GM23338 (cell line): ENCODE measurements at regions not wholly inside any gene's neighbourhood (a gene's known extent, or its start where the extent isn't known, plus 50 kb on each side); places are given as distances from the start of the nearest gene placed in this dataset.

ENCODE experiments used
- ATAC-seq: fragments of 200-7000 bp; cut with Tn5 transposase; 3 replicates; pipeline ENCODE4 v1.9.1; 2020
- DNase-seq: peaks from one replicate; pipeline ENCODE4 v3.0.0-alpha.2; 2015; ENCODE audit warnings: low spot score
- H2AFZ ChIP-seq: fragments of 200-600 bp; sonication (generic); 2 replicates; pipeline ENCODE4 v1.8.0; 2016; ENCODE audit warnings: antibody characterized with exemption, mild to moderate bottlenecking, moderate library complexity
- H3F3A ChIP-seq: fragments of 200-600 bp; sonication (generic); replicated peaks from 2 replicates; pipeline ENCODE4 v1.8.0; 2017; ENCODE audit warnings: antibody characterized with exemption, mixed run types, low read depth
- H3K27ac ChIP-seq: fragments of 200-600 bp; sonication (generic); 2 replicates; pipeline ENCODE4 v1.6.1; 2016; ENCODE audit warnings: low read depth
- H3K27me3 ChIP-seq: fragments of 200-600 bp; sonication (generic); 2 replicates; pipeline ENCODE4 v1.8.0; 2016; ENCODE audit warnings: mild to moderate bottlenecking, mixed run types, moderate library complexity; ENCODE audit not compliant: insufficient read depth
- H3K36me3 ChIP-seq: fragments of 200-600 bp; sonication (generic); 2 replicates; pipeline ENCODE4 v1.8.0; 2016; ENCODE audit warnings: mild to moderate bottlenecking; ENCODE audit not compliant: insufficient read depth
- H3K4me1 ChIP-seq: fragments of 200-600 bp; sonication (generic); 2 replicates; pipeline ENCODE4 v1.8.0; 2016; ENCODE audit warnings: mild to moderate bottlenecking, moderate library complexity; ENCODE audit not compliant: insufficient read depth
- H3K4me2 ChIP-seq: fragments of 200-600 bp; sonication (generic); 2 replicates; pipeline ENCODE4 v1.7.1; 2017; ENCODE audit warnings: mixed run types
- H3K4me3 ChIP-seq: fragments of 200-600 bp; sonication (generic); 2 replicates; pipeline ENCODE4 v1.6.1; 2016; ENCODE audit warnings: mixed run types
- H3K79me2 ChIP-seq: fragments of 200-600 bp; sonication (generic); replicated peaks from 2 replicates; pipeline ENCODE4 v1.8.0; 2017; ENCODE audit warnings: mild to moderate bottlenecking; ENCODE audit not compliant: insufficient read depth
- H3K9me2 ChIP-seq: fragments of 200-600 bp; sonication (generic); 2 replicates; pipeline ENCODE4 v1.8.0; 2017; ENCODE audit not compliant: insufficient read depth
- H4K20me1 ChIP-seq: fragments of 200-600 bp; sonication (generic); replicated peaks from 2 replicates; pipeline ENCODE4 v1.8.0; 2017; ENCODE audit warnings: mild to moderate bottlenecking; ENCODE audit not compliant: insufficient read depth
- H3K27ac Mint-ChIP-seq: 2 replicates; pipeline ENCODE4 v1.8.0; 2020; ENCODE audit warnings: inconsistent platforms, mild to moderate bottlenecking, moderate library complexity, mixed read lengths
- H3K27me3 Mint-ChIP-seq: 3 replicates; pipeline ENCODE4 v1.8.0; 2022; ENCODE audit warnings: low read depth, mild to moderate bottlenecking, moderate library complexity, mixed read lengths, inconsistent platforms; ENCODE audit not compliant: insufficient read depth, poor library complexity
- H3K36me3 Mint-ChIP-seq: 3 replicates; pipeline ENCODE4 v1.8.0; 2021; ENCODE audit warnings: low read depth, mild to moderate bottlenecking, inconsistent platforms, moderate library complexity, mixed read lengths
- H3K4me1 Mint-ChIP-seq: 3 replicates; pipeline ENCODE4 v1.8.0; 2020; ENCODE audit warnings: mild to moderate bottlenecking, inconsistent platforms, mixed read lengths
- H3K4me3 Mint-ChIP-seq: 3 replicates; pipeline ENCODE4 v1.8.0; 2021; ENCODE audit warnings: moderate library complexity, mild to moderate bottlenecking, inconsistent platforms, mixed read lengths
- H3K9me3 Mint-ChIP-seq: 3 replicates; pipeline ENCODE4 v1.8.0; 2020; ENCODE audit warnings: moderate library complexity, mild to moderate bottlenecking, inconsistent platforms, mixed read lengths
- CREB1 ChIP-seq: fragments of 250-450 bp; sonication (Bioruptor Pico); IDR thresholded peaks from 2 replicates; pipeline ENCODE4 v1.5.0; 2020; ENCODE audit warnings: low read depth, mild to moderate bottlenecking, moderate library complexity
- EZH2 ChIP-seq: fragments of 200-600 bp; sonication (generic); IDR thresholded peaks from one replicate; pipeline ENCODE4 v1.8.0; 2017; ENCODE audit warnings: antibody characterized with exemption, mild to moderate bottlenecking, low read depth; ENCODE audit not compliant: unreplicated experiment
- EZH2phosphoT487 ChIP-seq: fragments of 200-600 bp; sonication (generic); IDR thresholded peaks from one replicate; pipeline ENCODE4 v1.8.1; 2018; ENCODE audit warnings: antibody characterized with exemption; ENCODE audit not compliant: unreplicated experiment
- JUNB ChIP-seq: IDR thresholded peaks from one replicate; pipeline ENCODE4 v1.6.1; 2016; ENCODE audit warnings: antibody characterized with exemption; ENCODE audit not compliant: unreplicated experiment
- NANOG ChIP-seq: IDR thresholded peaks from 2 replicates; pipeline ENCODE4 v1.6.1; 2016; ENCODE audit warnings: antibody characterized with exemption, borderline replicate concordance
- POLR2AphosphoS5 ChIP-seq: IDR thresholded peaks from 2 replicates; pipeline ENCODE4 v1.6.1; 2016; ENCODE audit warnings: antibody characterized with exemption, low read depth
- STAT1 ChIP-seq: IDR thresholded peaks from one replicate; pipeline ENCODE4 v1.6.1; 2016; ENCODE audit warnings: antibody characterized with exemption; ENCODE audit not compliant: unreplicated experiment
- ZNF114 ChIP-seq: fragments of 250-450 bp; sonication (Bioruptor Pico); IDR thresholded peaks from 2 replicates; pipeline ENCODE4 v1.5.0; 2020; ENCODE audit warnings: mild to moderate bottlenecking, moderate library complexity
- ZNF331 ChIP-seq: fragments of 250-450 bp; sonication (Bioruptor Pico); IDR thresholded peaks from 2 replicates; pipeline ENCODE4 v1.5.0; 2020; ENCODE audit warnings: low read depth, mild to moderate bottlenecking, moderate library complexity
- TF ChIP-seq, protein P1 (sequence below): fragments of 250-450 bp; sonication (Bioruptor Pico); IDR thresholded peaks from 2 replicates; pipeline ENCODE4 v1.5.0; 2020; ENCODE audit warnings: mild to moderate bottlenecking, moderate library complexity
- TF ChIP-seq, protein P2 (sequence below): IDR thresholded peaks from one replicate; pipeline ENCODE4 v1.6.1; 2018; ENCODE audit warnings: antibody characterized with exemption; ENCODE audit not compliant: unreplicated experiment
- TF ChIP-seq, protein P3 (sequence below): IDR thresholded peaks from 2 replicates; pipeline ENCODE4 v1.6.1; 2016; ENCODE audit warnings: antibody characterized with exemption
- TF ChIP-seq, protein P4 (sequence below), 2 experiments: fragments of 200-600 bp in 1 of 2; sonication (generic) in 1 of 2; conservative IDR thresholded peaks; 2 replicates each; pipeline versions ENCODE4 v1.5.1 to v1.6.1; 2016 to 2017; ENCODE audit warnings: antibody characterized with exemption in 2 of 2, low read depth in 2 of 2, mild to moderate bottlenecking in 2 of 2, moderate library complexity in 1 of 2

- TF ChIP-seq EZH2: no peak
Observed at GRCh38 chr1:166597516-166597915, 241.8 kb upstream of the POGK start (continued).

DNA sequence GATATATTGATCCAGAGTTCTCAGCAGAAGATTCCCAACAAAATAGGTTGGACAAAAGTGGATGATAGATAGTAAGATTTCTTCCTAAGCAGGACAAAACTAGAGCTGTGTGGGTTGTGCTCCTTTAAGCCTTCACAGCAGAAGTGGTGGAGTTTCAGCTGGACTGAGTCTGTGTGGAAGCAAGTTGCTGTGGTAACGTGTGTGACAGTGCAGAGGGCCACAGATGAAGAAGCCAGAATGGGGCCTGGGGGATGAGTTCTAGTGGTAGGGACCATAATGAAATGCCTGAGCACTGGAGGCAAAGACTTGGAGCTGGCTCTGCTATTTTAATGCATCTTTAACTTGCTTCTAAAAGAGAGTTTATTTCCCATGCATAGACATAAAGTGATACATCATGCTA is 238.7 kb upstream of the POGK start:
- H3K4me3 ChIP-seq: no peak overlapping the region
- no peaks in the 10 kb centered on the region for H3K27me3 ChIP-seq
- H4K20me1 ChIP-seq: no peaks in the 10 kb centered on the region
- Mint-ChIP-seq H3K27ac (no peak overlapping the region), H3K4me3 (no peak overlapping the region), H3K4me1 (no peaks in the 10 kb centered on the region), H3K36me3 (peaks cover 8% of the 10 kb centered on the region; the same call in 1 of the 3 replicates), H3K27me3 (peaks cover 1% of the 10 kb centered on the region), H3K9me3 (peaks cover 13% of the 10 kb centered on the region; the same call in 2 of the 3 replicates)
- H3K27ac ChIP-seq: no peak overlapping the region
- TF ChIP-seq ZNF331 (CRISPR knock-in tag) (no peak), POLR2AphosphoS5 (no peak), EZH2phosphoT487 (no peak), NANOG (no peak), ZNF114 (CRISPR knock-in tag) (no peak), CREB1 (CRISPR knock-in tag) (no peak), STAT1 (no peak), JUNB (no peak), EZH2 (no peak)
- TF ChIP-seq, protein P1, sequence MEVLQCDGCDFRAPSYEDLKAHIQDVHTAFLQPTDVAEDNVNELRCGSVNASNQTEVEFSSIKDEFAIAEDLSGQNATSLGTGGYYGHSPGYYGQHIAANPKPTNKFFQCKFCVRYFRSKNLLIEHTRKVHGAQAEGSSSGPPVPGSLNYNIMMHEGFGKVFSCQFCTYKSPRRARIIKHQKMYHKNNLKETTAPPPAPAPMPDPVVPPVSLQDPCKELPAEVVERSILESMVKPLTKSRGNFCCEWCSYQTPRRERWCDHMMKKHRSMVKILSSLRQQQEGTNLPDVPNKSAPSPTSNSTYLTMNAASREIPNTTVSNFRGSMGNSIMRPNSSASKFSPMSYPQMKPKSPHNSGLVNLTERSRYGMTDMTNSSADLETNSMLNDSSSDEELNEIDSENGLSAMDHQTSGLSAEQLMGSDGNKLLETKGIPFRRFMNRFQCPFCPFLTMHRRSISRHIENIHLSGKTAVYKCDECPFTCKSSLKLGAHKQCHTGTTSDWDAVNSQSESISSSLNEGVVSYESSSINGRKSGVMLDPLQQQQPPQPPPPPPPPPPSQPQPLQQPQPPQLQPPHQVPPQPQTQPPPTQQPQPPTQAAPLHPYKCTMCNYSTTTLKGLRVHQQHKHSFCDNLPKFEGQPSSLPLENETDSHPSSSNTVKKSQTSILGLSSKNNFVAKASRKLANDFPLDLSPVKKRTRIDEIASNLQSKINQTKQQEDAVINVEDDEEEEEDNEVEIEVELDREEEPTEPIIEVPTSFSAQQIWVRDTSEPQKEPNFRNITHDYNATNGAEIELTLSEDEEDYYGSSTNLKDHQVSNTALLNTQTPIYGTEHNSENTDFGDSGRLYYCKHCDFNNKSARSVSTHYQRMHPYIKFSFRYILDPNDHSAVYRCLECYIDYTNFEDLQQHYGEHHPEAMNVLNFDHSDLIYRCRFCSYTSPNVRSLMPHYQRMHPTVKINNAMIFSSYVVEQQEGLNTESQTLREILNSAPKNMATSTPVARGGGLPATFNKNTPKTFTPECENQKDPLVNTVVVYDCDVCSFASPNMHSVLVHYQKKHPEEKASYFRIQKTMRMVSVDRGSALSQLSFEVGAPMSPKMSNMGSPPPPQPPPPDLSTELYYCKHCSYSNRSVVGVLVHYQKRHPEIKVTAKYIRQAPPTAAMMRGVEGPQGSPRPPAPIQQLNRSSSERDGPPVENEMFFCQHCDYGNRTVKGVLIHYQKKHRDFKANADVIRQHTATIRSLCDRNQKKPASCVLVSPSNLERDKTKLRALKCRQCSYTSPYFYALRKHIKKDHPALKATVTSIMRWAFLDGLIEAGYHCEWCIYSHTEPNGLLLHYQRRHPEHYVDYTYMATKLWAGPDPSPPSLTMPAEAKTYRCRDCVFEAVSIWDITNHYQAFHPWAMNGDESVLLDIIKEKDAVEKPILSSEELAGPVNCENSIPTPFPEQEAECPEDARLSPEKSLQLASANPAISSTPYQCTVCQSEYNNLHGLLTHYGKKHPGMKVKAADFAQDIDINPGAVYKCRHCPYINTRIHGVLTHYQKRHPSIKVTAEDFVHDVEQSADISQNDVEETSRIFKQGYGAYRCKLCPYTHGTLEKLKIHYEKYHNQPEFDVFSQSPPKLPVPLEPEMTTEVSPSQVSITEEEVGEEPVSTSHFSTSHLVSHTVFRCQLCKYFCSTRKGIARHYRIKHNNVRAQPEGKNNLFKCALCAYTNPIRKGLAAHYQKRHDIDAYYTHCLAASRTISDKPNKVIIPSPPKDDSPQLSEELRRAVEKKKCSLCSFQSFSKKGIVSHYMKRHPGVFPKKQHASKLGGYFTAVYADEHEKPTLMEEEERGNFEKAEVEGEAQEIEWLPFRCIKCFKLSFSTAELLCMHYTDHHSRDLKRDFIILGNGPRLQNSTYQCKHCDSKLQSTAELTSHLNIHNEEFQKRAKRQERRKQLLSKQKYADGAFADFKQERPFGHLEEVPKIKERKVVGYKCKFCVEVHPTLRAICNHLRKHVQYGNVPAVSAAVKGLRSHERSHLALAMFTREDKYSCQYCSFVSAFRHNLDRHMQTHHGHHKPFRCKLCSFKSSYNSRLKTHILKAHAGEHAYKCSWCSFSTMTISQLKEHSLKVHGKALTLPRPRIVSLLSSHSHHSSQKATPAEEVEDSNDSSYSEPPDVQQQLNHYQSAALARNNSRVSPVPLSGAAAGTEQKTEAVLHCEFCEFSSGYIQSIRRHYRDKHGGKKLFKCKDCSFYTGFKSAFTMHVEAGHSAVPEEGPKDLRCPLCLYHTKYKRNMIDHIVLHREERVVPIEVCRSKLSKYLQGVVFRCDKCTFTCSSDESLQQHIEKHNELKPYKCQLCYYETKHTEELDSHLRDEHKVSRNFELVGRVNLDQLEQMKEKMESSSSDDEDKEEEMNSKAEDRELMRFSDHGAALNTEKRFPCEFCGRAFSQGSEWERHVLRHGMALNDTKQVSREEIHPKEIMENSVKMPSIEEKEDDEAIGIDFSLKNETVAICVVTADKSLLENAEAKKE (CRISPR knock-in tag): no peak
- TF ChIP-seq, protein P2, sequence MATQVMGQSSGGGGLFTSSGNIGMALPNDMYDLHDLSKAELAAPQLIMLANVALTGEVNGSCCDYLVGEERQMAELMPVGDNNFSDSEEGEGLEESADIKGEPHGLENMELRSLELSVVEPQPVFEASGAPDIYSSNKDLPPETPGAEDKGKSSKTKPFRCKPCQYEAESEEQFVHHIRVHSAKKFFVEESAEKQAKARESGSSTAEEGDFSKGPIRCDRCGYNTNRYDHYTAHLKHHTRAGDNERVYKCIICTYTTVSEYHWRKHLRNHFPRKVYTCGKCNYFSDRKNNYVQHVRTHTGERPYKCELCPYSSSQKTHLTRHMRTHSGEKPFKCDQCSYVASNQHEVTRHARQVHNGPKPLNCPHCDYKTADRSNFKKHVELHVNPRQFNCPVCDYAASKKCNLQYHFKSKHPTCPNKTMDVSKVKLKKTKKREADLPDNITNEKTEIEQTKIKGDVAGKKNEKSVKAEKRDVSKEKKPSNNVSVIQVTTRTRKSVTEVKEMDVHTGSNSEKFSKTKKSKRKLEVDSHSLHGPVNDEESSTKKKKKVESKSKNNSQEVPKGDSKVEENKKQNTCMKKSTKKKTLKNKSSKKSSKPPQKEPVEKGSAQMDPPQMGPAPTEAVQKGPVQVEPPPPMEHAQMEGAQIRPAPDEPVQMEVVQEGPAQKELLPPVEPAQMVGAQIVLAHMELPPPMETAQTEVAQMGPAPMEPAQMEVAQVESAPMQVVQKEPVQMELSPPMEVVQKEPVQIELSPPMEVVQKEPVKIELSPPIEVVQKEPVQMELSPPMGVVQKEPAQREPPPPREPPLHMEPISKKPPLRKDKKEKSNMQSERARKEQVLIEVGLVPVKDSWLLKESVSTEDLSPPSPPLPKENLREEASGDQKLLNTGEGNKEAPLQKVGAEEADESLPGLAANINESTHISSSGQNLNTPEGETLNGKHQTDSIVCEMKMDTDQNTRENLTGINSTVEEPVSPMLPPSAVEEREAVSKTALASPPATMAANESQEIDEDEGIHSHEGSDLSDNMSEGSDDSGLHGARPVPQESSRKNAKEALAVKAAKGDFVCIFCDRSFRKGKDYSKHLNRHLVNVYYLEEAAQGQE: no peak
- TF ChIP-seq, protein P3, sequence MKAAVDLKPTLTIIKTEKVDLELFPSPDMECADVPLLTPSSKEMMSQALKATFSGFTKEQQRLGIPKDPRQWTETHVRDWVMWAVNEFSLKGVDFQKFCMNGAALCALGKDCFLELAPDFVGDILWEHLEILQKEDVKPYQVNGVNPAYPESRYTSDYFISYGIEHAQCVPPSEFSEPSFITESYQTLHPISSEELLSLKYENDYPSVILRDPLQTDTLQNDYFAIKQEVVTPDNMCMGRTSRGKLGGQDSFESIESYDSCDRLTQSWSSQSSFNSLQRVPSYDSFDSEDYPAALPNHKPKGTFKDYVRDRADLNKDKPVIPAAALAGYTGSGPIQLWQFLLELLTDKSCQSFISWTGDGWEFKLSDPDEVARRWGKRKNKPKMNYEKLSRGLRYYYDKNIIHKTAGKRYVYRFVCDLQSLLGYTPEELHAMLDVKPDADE: no peak
- TF ChIP-seq, protein P4, sequence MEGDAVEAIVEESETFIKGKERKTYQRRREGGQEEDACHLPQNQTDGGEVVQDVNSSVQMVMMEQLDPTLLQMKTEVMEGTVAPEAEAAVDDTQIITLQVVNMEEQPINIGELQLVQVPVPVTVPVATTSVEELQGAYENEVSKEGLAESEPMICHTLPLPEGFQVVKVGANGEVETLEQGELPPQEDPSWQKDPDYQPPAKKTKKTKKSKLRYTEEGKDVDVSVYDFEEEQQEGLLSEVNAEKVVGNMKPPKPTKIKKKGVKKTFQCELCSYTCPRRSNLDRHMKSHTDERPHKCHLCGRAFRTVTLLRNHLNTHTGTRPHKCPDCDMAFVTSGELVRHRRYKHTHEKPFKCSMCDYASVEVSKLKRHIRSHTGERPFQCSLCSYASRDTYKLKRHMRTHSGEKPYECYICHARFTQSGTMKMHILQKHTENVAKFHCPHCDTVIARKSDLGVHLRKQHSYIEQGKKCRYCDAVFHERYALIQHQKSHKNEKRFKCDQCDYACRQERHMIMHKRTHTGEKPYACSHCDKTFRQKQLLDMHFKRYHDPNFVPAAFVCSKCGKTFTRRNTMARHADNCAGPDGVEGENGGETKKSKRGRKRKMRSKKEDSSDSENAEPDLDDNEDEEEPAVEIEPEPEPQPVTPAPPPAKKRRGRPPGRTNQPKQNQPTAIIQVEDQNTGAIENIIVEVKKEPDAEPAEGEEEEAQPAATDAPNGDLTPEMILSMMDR (conservative IDR thresholded peaks at IDR 0.05; ENCODE audit: low read depth in 2 of 2): no peak
- DNase-seq (no peak), ATAC-seq (no peak)
- H3K9me2 ChIP-seq: no peaks in the 10 kb centered on the region; the same call in 1 of the 2 replicates
- H2AFZ ChIP-seq: no peak overlapping the region
- no peak overlapping the region for H3K4me2 ChIP-seq
- H3F3A ChIP-seq: no peaks in the 10 kb centered on the region
- H3K36me3 ChIP-seq: peaks cover 9% of the 10 kb centered on the region; the same call in 1 of the 2 replicates
- no peaks in the 10 kb centered on the region for H3K4me1 ChIP-seq
- no peaks in the 10 kb centered on the region for H3K79me2 ChIP-seq
